ENCODE measurements at regions not wholly inside any gene's neighbourhood (a gene's known extent, or its start where the extent isn't known, plus 50 kb on each side); places are given as distances from the start of the nearest gene placed in this dataset.
"Not testable (repeated sequence)": the region's sequence is repeated elsewhere in the genome, so short reads cannot be mapped to it uniquely, and the experiment has no call there.

DNA sequence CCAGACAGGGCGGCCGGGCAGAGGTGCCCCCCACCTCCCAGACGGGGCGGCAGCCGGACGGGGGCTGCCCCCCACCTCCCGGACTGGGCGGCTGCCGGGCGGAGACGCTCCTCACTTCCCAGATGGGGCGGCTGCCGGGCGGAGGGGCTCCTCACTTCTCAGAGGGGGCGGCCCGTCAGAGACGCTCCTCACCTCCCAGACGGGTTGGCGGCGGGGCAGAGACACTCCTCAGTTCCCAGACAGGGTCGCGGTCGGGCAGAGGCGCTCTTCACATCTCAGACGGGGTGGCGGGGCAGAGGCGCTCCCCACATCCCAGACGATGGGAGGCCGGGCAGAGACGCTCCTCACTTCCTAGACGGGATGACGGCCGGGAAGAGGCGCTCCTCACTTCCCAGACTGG is 68.5 kb upstream of the GPC4 start:
- DNase-seq: not testable (repeated sequence)

DNA sequence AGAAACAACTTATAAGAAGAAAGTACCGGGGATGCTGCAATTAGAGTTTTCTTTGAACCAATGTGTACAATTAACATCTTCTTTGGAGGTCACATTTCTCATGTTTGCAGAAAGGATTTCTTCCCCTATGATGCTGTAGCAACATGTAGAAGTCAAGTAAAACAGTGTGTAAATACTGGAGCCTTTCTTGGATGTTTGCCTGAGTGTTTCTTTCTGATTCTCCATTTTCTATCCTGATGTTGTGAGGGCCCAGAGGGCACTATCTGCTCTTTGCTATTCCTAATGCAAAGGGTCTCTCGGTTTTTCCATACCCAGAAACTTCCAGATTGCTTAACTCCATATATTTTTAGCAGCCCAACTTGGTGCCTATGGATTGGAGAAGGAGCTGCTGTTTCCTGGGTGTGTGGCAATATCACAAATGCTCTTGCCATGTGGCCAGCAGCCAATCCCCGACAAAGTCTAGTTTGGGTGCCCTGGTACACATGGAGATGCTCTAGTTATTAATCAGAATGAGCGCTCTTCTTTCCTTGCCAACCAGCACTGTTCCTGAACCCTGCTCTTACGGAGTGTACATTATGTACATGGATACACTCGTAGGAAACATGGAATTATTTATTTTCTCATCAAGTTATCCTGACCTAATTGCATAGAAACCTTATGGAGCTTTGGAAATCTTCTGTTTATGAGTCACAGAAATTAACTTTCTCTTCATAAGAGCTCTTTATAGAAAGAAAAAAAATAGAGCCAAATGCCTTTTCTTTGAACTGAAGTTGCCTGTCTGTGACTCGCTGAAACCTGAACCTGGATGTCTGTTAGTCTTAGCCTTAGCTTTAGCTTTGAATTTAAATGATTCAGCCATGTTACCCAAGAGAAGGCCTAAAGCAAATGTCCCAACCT is 67.0 kb upstream of the GPC4 start:
- DNase-seq: no peak

DNA sequence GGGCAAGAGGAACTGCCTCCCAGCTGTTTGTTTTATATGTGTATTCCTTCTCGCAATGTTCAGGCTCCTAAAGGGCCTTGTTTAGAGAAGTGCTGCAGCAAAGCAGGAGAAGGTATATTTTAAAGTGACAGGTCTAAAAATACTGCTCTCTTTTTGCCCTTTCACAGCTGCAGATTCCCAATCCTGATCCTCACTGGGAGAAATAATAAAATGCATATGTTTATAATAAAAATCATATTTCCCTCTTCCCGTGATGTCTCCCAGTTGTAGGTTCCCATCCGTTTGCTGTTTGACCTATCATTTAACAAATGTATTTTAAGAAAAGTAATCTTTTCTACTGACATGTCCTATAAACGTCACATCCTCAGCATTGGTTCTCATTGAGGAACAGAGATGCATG is 62.7 kb upstream of the GPC4 start:
- no peak for DNase-seq

DNA sequence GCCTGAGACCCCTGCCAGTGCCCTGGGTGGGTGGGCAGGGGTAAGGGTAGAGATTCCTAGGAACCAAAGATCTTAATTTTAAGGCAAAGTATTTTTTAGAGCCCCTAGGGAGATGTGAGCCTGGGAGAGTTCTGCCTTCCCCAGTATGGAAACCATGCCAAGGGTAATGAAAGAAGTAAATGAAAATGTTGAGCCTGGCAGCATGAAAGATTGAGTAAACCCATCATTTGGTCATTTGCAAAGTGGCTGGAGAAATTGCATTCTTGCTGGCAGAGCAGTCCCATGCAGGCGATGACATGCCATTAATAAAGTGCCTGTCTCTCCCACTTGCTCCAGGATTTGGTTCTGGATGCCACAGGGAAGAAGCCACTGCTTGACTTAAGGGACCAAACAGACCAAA is 60.7 kb upstream of the GPC4 start:
- DNase-seq: no peak

DNA sequence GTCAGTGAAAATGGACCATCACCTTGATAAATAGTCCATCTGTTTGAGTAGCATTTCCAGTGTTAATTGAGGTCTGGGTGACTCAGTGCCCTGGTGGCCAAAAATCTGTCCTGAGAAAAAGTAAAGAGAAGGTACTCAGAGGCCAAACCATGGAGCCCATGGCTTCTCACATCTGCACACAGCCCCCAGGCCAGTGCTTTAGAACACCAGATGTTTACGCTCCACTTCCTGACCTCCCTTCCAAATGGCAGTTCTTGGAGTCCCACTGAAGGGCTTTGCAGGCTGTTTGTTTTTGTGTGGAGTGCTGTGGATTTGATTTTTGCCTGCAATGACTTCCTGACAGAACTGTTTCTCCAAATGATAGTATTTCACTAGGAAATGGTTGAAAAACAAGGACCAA is 60.2 kb upstream of the GPC4 start:
- peak; percentile 33 for DNase-seq

DNA sequence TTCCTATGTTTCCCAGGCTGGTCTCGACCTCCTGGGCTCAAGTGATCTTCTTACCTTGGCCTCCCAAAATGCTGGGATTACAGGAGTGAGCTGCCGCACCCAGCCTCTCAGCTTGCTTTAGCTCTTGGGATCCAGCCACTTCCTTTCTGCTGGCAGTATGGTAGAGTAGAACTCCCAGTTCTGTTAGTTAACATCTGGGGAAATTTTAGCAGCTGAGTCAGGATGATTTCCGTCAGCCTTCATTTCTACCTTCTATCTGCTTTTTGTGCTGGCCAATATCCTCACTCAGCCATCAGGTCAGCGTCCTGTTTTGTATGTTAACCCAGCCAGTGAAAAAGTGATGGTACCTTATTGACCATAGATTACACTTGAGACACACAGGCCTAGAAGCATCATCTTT is 59.3 kb upstream of the GPC4 start:
- no peak for DNase-seq

DNA sequence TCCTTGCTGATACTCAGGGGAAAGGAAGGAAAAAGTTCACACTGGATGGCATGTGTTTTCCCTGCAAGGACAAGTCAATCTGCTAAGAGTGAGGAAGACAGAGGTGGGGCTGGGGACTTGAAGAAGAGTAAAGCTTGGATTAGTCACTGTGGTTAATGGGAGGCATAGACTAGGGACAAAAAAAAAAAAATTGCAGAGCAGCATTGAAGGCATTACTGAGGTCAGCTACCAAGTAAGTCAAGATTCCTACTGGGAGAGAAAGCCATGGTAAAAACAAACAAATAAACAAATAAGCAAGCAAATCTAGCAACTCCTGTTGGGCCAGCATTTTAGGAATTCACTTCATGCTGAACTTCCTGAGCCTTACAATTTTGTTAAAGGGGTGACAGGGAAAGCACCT is 58.2 kb upstream of the GPC4 start:
- no peak for DNase-seq

DNA sequence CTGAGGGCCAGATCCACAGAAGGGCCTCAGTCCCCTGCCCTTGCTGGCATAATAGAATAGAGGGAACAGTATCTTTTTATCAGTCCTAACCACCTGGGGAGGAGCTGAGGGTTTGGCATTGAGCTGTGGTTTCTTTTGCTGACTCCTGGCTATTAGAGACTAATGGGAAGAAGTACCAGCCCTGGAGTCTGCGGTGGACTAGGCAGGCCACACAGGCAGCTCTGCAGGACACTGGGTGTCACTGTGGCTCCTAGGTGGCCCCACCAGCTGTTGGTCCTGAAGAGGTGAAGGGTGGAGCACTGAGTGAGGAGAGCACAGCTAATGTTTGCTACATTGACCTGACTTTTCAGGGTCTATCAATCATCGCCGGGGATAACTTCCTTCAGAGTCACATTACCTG is 52.8 kb upstream of the GPC4 start:
- no peak for DNase-seq

DNA sequence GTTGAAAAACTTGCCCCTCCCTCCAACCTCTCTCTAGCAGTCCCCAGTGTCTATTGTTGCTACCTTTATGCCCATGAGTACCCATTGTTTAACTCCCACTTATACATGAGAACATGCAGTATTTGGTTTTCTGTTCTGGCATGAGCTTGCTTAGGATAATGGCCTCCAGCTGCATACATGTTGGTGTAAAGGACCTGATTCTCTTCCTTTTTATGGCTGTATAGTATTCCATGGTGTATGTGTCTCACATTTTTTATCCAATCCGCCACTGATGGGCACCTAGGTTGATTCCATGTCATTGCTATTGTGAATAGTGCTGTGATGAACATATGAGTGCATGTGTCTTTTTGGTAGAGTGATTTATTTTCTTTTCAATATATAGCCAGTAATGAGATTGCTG is 50.0 kb upstream of the GPC4 start:
- no peak for DNase-seq

Data from renal pelvis (tissue), 1 donor.